Activated T-helper 9 cell treated with anti-CD3 and anti-CD28 coated beads, Interleukin-2, amount 50 U/mL, for 16 hours (primary cell): ENCODE measurements at regions not wholly inside any gene's neighbourhood (a gene's known extent, or its start where the extent isn't known, plus 50 kb on each side); places are given as distances from the start of the nearest gene placed in this dataset.
"Not testable (repeated sequence)": the region's sequence is repeated elsewhere in the genome, so short reads cannot be mapped to it uniquely, and the experiment has no call there.

ENCODE experiments used
- DNase-seq: peaks from one replicate; pipeline ENCODE4 v3.0.0-alpha.2; 2020; ENCODE audit warnings: low read depth

DNA sequence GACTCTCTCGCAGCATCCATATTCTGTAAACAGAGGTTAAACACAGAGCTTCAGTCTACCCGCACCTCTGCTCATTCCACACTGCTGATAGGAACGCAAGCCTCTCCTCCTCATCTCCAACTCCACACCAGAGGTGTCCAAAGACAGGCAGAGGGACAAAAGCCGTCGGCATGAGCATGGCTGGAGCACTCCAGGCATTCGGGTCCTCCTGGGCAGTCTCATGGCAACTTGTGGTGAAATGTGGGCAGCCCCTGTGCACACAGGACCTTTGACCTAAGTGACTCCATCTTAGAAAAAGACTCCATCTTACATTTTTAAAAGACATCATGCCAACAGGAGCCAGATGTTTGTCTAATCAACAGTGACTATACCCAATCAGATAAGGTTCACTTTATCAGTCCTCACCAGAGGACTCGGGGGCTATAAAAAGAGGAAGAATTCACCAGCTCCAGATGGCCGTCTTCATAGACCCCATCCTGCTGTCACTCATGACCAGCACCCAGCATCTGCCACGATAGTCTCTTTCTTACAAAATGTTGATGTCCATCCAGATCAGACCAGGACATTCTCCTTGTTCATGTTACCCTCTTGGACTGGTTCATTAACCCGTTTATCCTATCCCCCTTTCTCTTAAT is 304.4 kb downstream of the ANAPC1 start:
- not testable (repeated sequence) for DNase-seq

DNA sequence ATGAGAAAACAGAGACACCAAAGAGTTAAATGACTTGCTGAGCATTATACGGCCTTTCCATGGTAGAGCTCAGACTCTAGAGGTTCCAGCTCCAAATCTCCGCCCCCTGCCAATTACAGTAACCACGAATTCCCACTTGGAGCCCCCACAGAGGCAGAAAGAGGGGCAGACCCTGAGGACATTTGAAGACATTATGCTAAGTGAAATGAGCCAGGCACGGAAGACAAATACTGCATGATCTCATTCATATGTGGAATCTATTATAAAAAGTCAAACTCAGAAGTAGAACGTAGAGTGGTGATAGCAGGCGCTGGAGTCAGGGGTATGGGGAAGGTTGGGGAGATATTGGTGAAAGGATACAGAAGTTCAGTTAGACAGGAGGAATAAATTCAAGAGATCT is 303.4 kb downstream of the ANAPC1 start:
- DNase-seq = not testable (repeated sequence)

DNA sequence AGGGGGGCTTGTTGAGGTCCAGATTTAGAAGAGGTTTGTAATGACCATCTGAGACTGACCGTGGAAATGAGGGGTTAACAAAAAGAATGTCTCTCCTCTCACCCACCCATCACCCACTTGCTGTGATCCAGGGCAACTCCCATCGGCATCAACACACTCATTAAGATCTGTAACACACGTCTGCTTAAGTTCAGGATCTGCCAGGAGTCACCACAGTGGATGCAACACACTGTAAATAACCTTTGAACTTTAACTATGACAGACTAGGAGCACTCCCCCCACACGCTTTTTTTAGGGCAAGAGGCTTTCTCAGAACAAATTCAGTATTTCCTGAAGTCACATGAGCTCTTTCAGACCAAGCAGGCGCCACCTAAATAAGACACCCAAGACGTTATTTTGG is 301.9 kb downstream of the ANAPC1 start:
- DNase-seq = not testable (repeated sequence)

DNA sequence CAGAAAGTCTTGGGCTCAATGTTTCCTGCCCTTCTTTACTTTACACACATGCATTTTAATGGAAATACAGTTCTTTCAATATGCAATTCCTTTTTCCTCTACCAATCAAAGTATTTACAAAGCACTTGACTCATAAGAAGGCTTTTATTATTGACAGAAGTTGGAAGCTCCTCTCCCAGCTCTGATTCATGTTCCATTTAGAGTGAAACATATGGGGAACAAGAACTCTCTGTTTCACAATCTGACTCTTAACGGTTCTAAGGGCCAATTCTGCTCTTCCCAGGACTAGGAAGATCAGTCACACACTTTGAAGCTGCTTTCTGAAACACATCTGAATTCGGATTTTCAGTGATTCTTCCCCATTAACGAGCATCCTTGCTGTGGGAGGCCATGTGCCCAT is 300.5 kb downstream of the ANAPC1 start:
- DNase-seq = not testable (repeated sequence)

DNA sequence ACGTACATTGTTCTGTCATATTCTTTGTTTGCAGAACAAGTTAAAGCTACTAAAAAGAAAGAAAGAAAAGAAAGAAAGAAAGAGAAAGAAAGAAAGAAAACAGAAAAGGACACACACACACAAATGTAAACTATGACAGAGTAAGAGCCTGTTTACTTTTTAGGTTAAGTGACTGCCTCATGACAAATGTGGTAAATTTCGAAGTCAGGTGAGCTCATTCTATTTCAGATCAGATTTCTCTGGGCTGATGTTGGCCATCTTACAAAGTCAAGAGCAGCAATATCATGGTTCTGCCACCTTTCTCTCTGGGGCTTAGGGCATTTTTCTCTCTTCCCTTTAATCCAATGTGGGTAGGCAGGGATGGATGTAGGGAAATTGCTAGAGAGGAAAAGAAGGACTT is 299.5 kb downstream of the ANAPC1 start:
- DNase-seq = not testable (repeated sequence)

DNA sequence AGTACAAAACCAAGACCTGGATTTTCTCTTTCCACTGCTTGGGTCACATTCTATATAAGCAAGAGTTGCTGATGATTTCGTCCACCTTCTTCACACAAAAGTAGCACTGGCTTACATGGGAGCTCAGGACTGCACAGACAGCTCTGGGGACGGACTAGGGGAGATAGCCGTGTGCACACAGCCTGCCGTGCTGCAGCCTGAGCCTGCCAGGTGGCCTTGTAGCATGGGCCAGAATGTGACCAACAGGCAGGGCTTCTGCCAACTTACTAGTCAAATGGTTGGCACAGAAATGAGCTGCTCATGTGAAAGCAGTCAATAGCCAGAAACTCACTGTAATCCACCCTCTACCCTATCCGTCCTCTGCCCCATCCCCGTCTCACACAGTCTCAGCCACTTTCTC is 299.0 kb downstream of the ANAPC1 start:
- not testable (repeated sequence) for DNase-seq

DNA sequence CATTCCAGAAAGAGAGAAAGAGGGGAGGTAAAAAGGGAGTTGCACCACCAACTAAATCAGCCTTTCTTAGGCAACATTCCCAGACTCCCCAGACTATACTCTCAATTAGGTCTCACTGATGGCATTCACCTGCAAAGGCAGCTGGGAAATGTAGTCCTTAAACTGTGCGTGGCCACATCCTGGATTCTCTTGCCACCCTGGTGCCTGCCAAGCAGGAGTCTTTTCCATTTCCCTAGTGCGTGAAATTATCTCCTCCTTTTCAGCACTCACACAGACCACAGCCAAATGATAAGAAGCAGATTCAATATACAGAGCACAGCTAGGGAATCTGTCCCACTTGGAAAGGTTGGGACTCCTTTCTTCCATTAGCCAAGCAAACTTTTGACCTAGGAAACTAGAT is 298.0 kb downstream of the ANAPC1 start:
- DNase-seq = not testable (repeated sequence)

DNA sequence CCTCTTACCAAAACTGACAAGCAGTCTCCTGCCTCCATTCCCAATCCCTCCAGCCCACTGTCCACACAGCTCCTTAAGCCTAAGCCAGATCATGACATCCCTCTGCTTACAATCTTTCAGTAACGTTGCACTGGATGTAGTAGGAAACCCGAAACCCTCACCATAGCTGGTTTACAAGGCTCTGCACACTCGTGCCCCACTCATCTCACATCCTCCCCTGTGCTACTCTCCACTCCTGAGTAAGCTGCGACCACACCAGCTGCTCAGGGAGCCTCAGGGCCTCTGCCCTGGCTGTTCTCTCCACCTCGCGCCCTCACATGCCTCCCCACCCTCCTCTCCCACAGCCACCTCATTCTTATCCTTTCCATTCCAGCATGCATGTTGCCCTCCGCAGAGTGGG is 288.9 kb downstream of the ANAPC1 start:
- not testable (repeated sequence) for DNase-seq

DNA sequence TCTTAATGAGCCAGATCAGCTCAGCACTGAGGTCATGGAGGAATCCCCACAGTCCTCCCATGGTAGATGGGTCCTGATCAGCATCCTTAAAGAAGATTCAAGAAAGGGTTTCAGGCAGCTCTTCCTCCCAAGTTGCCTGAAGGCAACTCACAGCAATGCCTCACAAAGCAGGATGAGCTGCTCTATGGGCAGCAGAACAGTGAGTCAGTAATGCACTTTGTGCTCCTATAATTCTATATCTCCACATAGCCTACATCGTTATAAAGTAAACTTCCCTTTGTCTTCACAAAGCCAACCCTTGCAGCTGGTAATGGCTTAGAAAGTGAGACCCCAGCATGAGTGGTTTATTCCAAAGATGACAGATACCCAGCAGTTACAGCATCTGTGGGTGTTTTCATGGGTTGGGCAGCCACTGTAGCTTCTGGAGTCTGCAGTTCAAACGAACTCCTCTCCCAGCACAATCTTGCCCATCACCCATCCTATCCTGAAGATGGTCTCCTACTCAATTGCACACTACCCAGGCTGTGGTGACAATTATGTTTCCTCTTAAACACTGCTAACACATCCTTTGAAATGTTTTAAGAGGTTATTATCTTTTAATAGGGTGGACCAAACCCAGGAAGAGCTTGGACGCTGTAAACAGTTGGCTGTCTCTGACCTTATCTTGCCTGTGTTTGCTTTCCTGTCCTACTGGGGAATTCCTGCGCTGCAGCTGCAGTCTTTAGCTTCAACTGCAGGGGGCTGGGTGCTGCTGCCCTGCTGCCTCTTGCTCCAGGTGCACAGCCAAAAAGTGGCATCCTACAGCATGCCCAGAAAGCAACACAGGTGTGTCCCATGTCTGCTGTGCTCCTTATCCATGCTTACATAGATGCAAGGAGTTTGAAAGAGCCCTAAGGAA is 286.9 kb downstream of the ANAPC1 start:
- not testable (repeated sequence) for DNase-seq

DNA sequence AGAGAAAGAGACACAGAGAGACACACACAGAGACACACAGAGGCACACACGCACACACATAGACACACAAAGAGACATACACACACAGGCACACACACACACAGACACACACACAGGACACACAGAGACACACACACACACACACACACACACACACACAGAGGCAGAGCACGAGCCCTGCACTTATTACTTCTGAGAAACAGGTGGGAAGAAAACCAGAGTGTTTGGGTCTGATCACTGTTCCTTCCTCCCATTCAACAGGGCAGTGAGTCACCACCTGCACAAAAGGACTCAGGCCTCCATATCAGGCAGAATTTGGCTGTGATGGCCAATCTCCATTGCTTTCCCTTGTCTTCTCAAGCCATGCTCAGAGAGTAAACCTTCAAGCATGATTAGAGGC is 285.0 kb downstream of the ANAPC1 start:
- DNase-seq = not testable (repeated sequence)

DNA sequence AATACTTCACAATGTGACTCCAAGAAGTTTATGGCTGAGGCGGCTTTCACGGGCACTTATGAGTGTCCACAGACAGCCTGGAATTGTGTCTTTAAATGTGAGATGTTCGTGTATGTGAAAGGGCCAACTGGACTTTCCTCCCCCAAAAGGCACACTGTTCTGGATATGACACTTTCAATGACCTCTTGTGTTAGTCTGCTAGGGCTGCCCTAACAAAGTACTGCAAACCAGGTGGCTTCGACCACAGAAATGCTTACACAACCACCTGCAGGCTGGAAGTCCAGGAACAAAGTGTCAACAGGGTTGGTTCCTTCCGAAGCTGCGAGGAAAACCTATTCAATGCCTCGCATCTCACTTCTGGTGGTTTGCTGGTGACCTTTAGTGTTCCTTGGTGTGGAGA is 281.7 kb downstream of the ANAPC1 start:
- DNase-seq = not testable (repeated sequence)

DNA sequence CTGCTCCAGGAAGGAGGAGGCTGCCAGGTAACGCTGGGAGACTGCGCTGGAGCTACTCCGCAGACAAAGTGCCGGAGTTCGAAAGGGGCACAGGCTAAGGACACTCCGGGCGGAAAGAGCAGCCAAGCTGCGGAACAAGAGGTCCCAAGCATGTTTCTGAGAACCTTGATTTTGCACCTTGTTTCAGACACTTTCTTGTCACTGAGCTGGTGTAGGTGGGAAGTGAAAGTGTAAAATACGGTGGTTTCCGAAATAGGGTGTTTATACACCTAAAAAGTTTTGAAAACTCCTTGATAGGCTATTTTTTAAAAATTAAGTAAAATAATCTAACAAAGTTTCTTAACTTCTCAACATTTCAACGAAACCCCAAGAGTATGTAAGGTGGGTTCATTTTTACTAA is 278.2 kb downstream of the ANAPC1 start:
- DNase-seq = not testable (repeated sequence)

DNA sequence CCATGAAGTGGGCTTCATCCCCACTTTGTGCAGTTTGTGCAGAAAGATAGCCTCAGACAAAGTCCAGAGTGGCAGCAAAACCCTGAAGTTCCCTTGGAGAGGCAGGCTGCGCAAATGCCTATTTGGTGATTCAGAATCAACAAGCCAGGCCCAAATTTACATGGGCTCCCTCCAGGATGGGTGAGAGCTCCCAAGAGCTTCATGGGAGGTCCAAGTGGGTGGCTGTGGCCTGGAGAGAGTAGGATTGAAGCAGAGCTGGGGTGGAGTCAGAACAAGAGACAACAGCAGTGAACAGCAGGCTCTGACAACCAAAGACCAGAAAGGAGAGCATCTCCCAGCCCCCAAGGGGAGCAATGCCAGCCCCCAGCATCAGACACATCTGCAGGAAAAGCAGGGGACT is 277.4 kb downstream of the ANAPC1 start:
- DNase-seq = not testable (repeated sequence)

DNA sequence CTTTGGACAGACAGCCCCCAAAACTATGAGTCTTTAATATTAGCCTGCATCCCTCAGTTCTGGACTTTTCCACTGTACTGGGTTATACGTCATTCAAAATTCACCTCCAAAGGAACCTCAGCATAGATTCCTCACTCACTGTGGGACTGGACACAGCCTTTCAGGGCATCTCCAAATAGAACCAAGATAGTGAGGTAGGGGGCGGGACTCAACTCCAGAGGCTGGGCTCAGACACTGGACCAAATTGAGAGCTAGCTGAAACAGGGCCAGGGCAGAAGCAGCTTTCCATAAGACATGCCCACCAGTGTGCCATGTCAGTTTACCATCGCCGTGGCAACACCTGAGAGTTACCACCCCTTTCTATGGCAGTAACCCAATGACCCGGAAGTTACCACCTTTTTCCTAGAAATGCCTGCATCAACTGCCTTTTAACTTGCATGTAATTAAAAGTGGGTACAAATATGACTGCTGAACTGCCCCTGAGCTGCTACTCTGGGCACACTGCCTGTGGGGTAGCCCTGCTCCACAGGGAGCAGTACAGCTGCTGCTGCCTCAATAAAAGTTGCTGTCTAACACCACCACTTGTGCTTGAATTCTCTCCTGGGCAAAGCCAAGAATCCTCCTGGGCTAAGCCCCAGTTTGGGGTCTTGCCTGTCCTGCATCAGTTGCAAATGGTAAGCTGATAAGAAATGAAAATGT is 274.7 kb downstream of the ANAPC1 start:
- not testable (repeated sequence) for DNase-seq

DNA sequence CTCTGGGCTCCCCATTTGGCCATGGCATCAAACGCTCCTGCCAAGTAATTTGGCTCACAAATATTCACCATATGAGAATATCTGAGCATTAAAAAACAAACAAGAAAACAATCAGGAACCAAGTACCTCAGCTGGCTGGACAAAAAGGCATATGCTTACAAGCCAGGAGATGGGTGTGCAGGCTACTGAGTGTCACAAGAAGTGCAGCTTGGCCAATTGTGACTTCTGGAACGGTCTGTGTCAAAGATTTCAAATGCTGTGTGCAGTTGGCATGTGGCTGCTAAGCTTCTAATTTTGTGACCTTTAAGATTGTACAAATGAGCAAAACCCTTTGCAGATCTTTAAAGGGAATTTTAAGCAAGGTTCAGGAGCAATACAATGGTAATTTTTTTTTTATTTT is 274.0 kb downstream of the ANAPC1 start:
- not testable (repeated sequence) for DNase-seq

DNA sequence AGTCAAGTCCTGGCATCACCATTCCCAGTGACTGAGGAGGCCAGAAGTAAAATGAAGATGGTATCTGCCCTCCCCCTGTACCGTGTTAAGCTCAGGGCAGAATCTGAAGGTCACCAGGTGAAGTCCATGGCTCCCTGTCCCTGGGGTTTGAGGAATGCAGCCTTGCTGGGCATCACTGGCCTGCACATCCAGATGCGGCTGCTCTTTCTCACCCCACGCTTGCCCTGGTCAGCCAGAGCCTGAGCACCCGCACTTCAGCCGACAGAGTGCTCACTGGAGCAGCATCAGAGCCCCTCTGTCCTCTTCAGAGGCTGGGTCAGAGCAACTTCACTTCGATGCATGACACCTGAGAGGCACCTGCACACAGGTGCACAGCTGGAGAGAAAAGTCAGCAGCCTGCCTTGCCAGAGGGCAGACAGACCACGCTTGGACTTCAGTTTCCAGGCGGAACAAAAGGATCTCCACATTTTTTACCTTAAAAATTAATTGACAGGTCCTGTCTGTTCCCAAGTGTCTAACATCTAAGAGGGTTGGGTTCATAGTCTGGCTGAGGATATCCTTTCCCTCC is 267.3 kb downstream of the ANAPC1 start:
- no peak for DNase-seq

DNA sequence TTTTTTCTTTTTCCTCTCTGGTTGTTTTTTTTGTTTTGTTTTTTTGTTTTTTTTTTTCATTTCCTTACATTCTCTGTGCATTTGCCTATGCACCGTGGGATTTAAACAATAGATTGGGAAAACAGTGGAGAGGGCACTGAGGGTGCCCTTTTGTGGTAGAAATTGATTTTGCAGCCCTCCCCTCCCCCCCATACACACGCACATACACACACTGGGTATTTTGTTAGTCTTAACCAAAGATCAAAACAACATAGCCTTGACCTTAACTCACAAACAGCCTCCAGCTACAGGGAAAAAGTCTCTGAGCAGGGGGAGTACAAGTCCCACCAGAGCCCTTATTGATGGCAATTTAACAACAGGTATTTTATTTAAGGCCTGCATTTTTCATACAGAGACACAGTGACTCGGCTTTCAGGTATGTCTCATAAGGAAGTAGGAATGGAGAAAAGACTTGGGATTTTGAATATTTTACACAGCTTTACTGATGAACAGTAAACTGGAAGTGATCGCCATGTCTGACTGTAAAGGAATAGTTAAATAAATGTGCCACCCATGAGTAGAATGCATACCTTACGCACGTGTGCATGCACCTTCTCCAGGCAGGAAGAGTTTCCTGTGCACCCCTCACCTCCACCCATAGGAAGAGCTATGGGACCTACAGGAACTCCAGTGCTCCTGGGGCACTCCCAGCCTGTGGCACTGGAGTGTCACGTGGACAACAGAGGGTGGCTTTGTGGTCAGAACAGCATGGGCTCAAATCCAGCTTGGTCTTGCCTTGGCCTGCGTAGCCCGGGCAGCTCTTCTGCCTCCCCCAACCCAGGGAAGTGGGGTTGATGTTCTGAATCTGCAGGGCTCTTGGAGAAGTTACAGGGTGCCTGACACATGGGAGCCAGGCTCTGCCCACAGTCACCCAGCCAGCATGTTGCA is 266.4 kb downstream of the ANAPC1 start:
- no peak for DNase-seq

DNA sequence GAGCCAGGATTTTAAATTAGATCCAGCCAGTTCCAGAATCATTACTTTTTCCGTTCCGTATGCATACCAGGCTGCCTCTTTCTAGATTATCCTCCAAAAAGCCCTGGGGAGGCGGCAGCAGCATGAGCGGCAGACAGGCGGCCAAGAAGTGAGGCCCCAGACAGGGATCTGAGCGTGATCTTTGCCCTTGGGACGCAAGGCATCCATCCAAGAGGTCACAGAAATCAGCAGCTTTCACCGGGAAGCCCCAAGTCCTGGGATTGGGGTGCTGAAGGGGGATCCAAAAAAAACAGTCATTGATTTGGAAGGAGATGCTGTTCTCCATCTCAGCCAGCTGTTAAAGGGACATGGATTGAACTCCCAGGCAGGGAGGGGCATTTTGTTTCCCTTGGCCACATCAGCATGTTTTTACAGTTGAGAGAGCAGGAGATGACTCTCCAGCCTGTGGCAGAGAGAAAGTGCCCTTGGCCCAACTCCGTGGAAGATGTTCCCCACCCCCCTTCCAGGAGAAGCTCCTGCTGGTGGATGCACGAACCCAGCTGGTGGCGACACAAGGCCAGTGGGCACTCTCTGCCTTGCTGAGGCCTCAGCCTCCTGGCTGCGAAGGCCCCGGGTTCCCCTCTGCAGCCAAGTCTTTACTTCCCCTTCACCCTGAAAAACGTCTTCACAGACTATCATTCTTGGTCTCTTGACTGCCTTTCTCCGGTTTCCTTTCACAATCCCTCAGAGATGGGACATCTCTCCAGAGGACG is 265.6 kb downstream of the ANAPC1 start:
- no peak for DNase-seq

DNA sequence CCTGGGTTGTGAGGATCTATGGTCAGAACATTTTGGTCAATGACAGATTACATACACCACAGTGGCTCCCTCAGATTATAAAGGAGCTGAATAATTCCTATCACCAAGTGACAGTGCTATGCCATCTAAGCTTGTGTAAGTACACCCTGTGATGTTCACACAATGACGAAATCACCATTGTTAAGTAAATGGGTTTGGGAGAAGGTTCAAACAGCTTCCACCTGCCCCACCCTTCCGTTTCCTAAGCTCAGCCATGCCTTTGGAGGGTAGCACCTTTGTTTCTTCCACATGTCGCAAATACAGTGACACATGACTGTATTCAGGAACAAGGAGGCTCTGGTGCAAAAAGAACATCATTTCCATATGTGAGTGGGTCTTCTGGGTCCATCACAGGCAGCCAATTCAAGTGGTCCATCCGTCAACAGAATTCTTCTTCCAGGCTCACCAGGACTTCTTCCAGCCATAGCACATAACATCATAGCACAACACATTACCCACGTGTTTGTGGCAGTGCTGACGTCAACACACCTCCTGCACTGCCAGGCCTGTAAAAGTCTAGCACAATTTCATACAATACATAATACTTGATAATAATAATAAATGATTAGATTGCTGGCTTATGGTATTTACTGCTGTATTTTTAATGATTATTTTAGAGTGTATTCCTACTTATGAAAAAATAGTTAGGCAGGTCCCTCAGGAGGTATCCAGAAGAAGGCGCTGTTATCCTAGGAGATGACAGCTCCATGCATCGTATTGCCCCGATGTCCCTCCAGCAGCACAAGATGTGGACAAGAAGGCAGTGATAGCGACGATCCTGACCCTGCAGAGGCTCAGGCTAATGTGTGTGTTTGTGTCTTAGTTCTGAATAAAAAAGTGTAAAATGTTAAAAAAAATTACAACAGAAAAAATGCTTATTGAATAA is 264.8 kb downstream of the ANAPC1 start:
- DNase-seq = no peak
